ENCODE measurements at regions not wholly inside any gene's neighbourhood (a gene's known extent, or its start where the extent isn't known, plus 50 kb on each side); places are given as distances from the start of the nearest gene placed in this dataset.

DNA sequence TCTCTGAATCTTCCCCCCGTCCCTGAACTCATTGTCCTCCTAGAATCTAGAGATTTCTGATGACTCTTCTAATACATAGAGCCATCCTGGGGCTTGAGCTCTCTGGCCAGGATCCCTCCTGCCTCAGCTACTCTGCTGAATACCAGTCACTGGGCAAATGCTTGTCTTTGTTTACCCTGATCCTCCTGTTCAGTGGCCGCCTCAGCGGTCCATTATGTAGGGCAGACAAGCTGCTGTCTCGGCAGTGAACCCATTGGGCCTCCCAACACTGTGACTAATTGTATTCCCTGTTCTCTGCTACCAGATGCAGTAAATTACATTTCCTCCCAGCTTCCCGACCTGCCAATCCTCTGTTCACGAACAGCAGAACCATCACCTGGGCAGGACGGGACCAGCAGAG is 151.6 kb downstream of the PALM2AKAP2 start:
- DNase-seq (ENCODE audit: missing footprints) (no peak), ATAC-seq (no peak)
- intact Hi-C loops (cut with DNase I) = no loop called here

DNA sequence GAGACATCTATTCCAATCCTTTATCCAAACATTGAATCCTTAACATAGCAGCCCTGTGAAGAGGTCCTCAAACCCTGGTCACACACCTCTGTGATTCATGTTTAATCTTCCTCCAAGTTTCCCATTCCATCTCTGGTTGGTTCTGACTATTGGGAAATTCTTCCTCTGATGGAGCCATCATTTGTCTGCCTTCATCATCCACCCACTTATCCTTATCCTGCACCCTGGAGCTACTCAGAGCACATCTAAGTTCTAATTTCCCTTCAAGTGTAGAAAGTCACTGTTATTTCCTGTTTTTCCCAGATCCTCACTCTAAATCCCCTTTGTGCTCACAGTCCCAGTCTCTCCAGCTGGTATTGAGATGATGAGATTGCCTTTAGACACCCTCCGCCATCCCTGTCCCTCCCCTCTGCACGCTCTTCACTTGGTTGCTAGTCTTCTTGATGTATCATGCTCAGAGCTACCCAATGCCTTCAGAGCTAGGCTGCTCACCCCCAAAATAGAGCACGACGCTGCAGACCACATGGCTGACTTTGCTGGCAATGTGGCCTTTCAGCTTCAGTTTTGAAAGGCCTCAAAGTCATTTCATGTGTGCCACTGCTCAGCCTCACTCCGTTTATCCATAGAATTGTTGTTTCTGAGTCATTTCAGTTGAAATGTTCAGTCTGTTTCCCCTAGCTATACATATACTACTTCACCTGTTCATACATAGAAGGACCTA is 154.3 kb downstream of the PALM2AKAP2 start:
- intact Hi-C loops (cut with DNase I) = no loop called here
- ATAC-seq (no peak), DNase-seq (ENCODE audit: missing footprints) (no peak)

DNA sequence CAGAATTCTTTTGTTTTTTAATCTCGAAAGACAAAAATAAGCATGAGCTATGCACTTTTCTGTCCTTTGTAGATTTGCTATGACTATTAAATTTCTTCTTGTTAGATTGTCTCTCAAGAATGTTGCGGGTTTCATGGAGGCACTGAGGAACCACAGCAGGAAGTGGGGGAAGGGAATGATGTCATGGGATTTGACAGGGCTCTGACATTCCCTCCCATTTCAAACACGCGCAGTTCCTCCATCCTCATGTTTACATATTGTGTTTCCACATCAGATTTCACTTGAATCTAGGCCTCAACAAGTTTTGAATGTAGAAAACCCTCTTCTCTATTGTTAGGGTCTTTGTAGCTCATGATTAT is 154.8 kb downstream of the PALM2AKAP2 start:
- DNase-seq (ENCODE audit: missing footprints) (no peak), ATAC-seq (no peak)
- intact Hi-C loops (cut with DNase I) = no loop called here

DNA sequence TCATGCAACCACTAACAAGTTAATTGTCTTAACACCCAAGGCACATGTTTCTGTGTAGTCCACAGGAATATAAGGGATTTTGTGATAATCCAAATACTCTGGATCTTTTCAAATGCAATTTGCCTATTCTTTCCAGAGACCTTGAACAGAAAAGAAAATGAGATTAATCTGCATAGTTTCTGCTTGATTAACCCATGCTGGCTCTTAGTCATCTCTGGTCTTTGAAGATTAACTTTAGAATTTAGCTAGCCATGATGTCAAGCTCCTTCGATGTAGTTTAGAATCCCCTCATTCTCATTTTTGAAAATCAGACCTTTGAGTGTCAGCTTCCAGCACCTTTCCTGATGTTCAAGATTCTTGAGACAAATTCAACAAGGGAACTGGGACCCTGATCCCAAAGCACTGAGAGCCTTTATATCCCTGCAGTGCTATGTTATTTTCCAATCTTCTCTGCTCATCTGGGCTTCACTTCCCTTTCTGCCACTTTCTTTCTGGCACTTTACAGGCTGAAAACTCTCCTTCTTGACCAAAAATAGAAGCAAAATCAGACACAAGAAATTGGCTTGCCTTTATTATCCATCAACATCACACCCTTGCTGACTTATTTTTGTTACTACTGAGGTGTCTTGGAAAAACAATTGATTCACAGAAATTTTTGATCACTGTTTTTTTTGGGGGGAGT is 155.5 kb downstream of the PALM2AKAP2 start:
- DNase-seq (ENCODE audit: missing footprints) (no peak), ATAC-seq (no peak)
- intact Hi-C loops (cut with DNase I) = no loop called here

DNA sequence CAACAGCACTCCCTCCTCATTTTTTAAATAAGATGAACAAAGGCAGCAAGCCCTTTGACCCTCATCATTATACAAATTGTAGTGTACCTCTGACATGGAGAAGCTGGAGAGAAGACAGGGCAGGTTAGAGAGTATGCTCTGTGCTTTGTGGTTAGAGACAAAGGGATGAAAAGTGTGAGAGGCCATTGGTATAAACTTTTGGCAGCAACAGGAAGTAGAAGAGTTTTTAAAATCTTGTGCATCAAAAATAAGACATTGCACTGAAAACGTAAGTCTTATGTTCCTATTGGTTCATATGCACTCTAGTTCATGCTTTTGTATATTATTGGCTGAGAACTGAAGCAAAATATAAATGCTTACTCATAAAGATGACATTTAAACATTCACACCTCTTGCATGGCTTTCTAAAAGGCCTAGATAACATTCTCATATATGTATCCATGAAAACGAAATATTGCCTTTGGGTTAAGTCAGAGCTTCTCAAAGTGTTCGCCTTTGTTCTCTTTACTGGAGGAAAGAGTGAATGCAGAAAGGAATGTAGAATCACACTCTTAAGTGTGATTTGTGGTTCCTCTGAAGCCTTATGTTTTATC is 158.0 kb downstream of the PALM2AKAP2 start:
- no peak for DNase-seq (ENCODE audit: missing footprints)
- intact Hi-C loops (cut with DNase I) = no loop called here
- ATAC-seq = no peak

DNA sequence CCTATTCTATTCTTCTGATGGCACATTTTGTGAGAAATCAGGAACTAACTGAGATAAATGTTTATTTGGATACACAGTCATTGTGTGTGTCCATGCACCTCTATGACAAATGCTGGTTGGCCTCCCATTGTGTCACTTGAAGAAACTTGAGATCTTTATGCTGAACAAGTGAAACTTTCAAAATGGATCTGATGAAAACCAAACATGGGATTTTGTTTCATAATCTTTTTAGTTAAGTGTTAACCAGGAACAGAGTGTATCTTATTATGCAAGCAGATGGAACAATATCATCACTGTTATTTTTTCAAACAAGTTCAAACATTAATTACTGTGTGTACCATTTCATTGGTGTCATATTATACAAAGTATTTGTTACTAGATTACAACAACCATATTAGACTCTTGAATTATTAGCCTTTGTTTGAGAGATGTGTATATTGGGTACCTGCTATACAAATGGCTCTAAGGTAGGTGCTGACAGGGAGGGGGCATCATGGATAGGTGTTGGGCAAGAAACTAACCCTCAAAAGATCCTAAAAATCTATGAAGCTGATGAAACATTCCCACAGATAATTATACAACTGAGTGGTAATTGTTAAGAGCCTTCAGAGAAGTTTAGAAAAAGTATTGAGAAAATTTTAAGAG is 159.8 kb downstream of the PALM2AKAP2 start:
- ATAC-seq = no peak
- no peak for DNase-seq (ENCODE audit: missing footprints)
- intact Hi-C loops (cut with DNase I) = no loop called here

DNA sequence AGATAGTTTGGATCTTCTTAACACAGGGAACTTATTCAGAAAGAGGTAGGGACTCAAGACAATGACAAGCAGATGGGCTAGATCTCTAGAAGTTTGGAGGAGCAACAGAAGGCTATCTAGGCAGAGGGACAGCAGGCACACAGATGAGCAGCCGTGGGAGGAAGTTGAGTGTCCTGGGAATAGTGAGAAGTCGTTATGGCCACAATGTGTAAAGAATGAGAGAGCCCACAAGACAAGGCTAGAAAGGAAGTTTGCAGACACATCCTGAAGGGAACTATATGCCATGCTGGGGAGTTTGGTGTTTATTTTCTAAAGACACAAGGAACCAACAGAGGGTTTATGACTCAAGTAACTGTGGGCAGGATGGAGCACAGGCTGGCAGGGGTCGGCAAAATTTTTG is 160.6 kb downstream of the PALM2AKAP2 start:
- ATAC-seq = no peak
- intact Hi-C loops (cut with DNase I) = no loop called here
- no peak for DNase-seq (ENCODE audit: missing footprints)

DNA sequence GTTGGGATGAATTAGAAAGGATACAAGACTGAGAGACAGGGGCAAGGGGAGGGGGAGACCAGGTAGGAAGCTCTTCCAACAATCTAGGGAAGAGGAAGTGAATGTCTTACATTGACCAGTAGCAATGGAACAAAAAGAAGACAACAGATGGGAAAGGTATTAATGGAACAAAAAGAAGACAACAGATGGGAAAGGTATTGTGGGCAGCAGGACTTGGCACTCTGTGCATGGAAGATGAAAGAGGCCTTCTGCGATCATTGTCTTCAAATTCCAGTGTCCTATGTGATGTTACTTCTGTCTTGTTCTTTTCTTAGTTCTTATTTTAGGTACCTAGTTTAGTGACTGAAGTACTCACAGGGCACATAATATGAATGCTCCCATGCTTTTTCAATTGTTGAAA is 161.8 kb downstream of the PALM2AKAP2 start:
- intact Hi-C loops (cut with DNase I) = no loop called here
- no peak for DNase-seq (ENCODE audit: missing footprints)
- no peak for ATAC-seq

DNA sequence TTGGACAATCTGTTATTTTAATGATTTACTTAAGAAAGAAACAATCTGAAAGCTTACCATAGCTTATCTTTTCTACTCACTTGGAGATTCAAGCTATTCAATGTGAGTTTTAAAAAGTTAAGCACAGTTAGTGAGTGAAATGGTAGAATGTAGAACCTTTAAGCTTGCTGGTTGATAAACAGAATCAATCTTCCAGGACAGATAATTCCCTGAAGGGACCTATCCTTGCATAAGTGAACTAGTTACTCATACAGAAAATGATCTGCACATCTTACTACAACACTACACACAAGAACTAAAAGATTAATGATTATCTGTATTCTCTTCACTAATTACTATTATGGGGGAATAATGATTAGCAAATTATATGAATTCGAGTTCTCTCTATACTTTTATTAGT is 165.6 kb downstream of the PALM2AKAP2 start:
- DNase-seq (ENCODE audit: missing footprints) (no peak), ATAC-seq (no peak)
- intact Hi-C loops (cut with DNase I) = no loop called here

DNA sequence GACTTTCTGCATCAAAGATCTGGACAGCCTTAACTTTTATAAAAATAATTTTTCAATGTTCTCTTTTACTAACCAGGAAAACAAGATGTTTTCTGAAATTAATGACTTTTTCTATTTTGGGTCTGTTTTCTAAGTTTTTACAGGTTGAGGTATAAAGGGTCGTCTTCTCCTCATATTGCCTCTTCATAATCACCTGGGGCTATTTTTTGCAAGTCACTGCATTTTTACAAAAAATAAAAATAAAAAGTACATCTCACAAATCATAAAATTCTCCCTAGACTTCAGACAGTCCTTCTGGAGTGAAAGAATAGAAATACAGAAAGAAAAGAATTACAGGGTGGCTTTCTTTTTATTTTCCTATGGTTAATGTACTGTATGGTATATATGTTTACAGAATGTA is 168.5 kb downstream of the PALM2AKAP2 start:
- DNase-seq (ENCODE audit: missing footprints) (no peak), ATAC-seq (no peak)
- intact Hi-C loops (cut with DNase I) = no loop called here

DNA sequence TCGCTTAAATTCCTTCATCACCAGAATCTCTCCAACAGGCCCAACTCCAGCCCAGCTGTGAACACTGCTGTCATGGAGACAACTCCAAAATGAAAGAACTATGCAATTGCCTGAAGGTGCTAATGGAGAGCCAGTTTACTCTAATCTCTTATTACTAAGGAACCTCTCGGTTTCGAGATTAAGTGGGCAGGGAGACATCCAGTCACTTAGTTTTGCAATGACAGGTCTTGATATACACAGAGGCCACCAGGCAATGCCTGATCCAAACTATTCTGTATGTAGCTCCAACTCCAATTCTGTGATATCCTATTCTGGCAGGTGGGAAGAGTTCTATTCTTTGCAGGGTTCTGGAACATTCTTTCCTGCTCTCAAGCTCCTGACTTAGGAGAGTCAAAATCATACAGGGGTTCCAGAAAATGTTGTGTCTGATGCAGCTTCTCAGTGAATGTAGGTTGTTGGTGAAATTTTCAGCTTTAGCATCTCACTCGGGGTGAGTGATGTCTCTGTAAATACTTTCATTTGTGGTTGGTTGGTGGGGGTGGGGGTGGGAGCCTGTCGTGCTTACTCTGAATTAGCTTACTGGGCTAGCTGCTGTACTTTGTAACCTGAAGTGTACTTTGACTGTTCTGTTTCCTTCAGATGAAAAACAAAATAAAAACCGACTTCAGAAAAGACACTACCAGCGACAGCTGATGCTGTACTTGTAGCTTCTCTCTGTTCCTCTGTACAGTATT is 170.9 kb downstream of the PALM2AKAP2 start:
- intact Hi-C loops (cut with DNase I) = loop anchor here (5.0 kb wide), 1 partner anchor 34 kb away; no protein-coding TSS in a partner anchor
- ATAC-seq = no peak
- DNase-seq (ENCODE audit: missing footprints) = no peak

DNA sequence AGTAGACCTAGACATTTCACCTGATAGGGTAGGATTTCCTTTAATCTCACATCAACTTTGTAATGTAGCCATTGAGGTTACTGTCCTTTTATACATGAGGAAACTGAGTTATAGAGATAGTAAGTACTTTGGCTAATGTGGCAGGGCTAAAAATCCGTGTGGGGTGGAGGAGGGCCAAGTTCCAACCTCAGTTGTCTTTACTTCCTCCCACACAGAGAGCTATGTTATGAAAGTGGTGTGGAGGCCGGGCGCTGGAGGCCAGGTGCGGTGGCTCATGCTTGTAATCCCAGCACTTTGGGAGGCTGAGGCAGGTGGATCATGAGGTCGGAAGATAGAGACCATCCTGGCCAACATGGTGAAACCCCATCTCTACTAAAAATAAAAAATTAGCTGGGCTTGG is 173.3 kb downstream of the PALM2AKAP2 start:
- ATAC-seq (no peak), DNase-seq (ENCODE audit: missing footprints) (no peak)
- intact Hi-C loops (cut with DNase I) = loop anchor here (5.0 kb wide), 1 partner anchor 36 kb away; no protein-coding TSS in a partner anchor

DNA sequence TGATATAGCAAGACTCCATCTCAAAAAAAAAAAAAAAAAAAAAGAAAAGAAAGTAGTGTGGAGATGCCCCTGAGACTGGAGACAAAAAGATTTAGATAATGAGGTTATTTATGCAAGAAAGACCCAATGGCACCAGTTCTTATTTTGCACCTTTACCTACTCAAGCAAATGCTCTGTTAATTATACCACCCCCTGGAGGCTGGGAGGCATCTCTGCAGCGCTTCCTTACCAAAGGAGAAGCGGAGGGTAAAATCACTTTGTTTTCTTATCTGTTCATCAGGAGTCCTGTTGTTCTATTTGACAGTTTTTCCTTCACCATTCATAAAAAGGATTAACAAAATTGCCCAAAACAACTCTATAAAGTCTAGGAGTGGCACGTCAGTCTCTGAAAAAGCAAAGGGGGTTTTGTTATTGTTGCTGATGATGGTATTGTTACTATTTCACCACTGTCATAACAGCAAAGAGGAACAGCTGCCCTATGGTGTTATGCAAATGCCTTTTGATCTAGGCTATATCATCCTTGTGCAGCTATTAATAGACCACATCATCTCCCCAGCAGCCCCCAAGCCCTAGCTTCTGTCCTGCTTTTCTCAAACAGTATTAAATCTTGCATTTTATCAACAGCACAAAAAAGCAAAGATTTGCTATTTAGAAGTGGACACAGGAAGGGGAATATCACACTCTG is 174.0 kb downstream of the PALM2AKAP2 start:
- no peak for ATAC-seq

DNA sequence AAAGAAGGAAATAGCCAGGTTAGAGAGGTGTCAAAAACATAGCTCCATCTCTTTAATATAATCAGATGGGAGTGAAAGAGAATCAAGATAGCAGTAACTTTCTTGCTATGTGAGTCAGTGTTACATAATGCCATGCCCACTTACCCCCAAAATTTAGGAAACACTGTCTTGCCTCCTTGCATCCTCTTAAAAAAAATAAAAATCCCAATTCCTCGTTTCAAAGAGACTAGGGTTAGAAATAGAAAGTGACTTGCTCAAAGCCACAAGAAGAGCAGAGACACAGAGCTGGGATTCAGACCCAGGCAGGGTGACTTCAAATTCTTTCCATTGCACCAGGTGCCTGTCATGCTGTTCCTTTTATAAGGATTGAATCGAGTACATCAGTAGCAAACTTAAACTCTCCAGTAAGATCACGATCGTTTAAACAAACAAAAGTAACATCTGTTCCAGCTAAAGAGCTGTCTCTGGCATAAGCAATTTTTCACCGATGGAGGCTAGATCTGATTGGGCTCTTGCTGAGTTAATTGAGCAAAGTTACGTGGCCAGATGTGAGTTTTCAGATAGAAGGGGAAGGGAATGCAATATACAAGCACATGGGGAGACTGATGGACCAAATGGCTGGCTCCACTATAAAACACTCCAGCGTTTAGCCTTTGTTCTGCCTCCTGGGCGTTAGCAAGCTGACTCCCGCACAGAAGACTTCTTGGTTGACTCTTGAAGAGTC is 176.9 kb downstream of the PALM2AKAP2 start:
- DNase-seq (ENCODE audit: missing footprints) (no peak), ATAC-seq (no peak)
- intact Hi-C loops (cut with DNase I) = no loop called here

More for the DNA sequence above, 174.0 kb downstream of the PALM2AKAP2 start:
- DNase-seq (ENCODE audit: missing footprints) = no peak
- intact Hi-C loops (cut with DNase I) = loop anchor here (5.0 kb wide), 1 partner anchor 37 kb away; no protein-coding TSS in a partner anchor

DNA sequence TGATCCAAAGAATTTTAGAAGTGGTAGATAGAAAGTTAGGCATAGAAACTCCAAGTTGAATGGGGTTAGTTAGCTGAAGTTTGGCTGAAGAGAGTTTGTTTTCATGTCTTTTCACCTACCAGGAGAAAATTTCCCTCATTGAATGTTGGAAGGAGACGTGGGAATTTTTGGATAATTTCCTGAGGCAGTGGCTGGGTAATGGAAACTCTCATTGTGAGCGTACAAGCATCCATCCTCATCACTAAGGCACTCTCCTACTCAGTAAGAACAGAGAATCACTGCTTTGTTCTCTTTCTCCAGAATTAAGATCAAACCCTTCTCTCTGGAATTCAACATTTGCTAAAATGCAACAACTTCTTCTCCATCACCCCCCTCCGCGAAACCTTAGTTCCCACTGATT is 179.7 kb downstream of the PALM2AKAP2 start:
- DNase-seq (ENCODE audit: missing footprints) = no peak
- no peak for ATAC-seq
- intact Hi-C loops (cut with DNase I) = loop anchor here (5.0 kb wide), 1 partner anchor 48 kb away; no protein-coding TSS in a partner anchor

DNA sequence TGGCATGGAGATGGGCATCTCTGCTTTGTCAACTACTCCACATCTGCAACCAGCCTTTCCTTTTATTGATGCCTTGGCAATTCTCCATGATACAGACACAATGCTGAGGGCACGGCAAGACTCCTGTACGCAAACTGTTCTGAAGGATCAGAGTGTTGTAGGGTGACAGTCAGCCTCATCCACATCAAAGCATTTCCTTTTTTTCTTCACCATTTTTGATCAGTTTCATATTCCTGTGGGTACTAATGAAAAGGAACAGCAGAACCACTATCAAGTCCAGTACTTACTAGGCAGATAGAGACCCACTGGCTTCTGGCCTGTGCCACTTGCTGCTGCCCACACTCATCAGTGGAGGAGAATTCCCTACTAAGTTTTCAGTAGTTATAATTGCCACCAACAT is 181.6 kb downstream of the PALM2AKAP2 start:
- DNase-seq (ENCODE audit: missing footprints) = no peak
- no peak for ATAC-seq
- intact Hi-C loops (cut with DNase I) = loop anchor here (5.0 kb wide), 1 partner anchor 46 kb away; no protein-coding TSS in a partner anchor

DNA sequence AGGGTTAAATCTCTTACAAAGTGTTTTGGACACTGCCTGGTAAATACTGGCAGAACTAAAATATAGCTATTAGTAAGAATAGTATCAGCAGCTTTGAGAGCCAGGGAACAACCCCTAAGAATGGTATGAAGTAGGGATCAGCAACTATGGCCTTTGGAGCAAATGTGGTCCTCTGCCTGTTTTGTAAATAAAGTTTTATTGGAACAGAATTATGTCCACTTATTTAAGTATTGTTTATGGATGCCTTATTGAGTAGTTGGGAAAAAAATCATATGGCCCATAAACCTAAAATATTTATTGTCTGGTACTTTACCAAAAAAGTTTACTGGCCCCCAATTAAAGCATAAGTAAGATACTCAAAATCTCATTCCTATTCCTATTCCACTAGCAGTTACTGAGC is 182.2 kb downstream of the PALM2AKAP2 start:
- intact Hi-C loops (cut with DNase I) = loop anchor here (5.0 kb wide), 1 partner anchor 45 kb away; no protein-coding TSS in a partner anchor
- no peak for ATAC-seq
- no peak for DNase-seq (ENCODE audit: missing footprints)

DNA sequence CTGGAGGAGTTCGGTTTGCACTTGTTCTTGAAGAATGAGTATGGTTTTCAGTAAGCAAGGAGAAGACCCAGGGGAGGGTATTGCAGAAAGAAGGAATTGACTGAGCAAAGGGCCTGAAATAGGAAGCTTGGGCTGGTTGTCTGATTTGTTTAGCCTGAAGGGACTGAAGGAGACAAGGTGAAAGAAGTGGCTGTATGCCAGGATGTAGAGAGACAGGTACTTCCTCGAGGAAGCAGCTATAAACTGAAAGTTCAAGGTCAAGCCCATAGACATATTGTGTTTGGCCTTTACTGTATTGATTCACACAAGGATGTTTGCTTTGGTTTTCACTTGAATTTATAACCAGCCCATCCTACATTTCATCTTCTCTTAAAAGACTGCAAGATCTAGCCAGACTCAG is 183.1 kb downstream of the PALM2AKAP2 start:
- DNase-seq (ENCODE audit: missing footprints) (no peak), ATAC-seq (no peak)
- intact Hi-C loops (cut with DNase I) = loop anchor here (5.0 kb wide), 1 partner anchor 44 kb away; no protein-coding TSS in a partner anchor

Data from Right ventricle myocardium inferior (tissue), 1 donor.